Stimulated activated naive B cell treated with anti-CD40 and anti-IgM and Interleukin-4, amounts not matched to agents 10 μg/mL and 1 μg/mL and 100 μg/mL, for 72 hours (primary cell): ENCODE measurements at regions not wholly inside any gene's neighbourhood (a gene's known extent, or its start where the extent isn't known, plus 50 kb on each side); places are given as distances from the start of the nearest gene placed in this dataset.

Source experiments
- ATAC-seq, 2 donors: fragments of 150-1000 bp; cut with Tn5 transposase; replicated peaks; 2 replicates each; pipeline ENCODE4 v1.10.0; 2021; ENCODE audit warnings: moderate library complexity in 1 of 2
- DNase-seq: peaks from one replicate; pipeline ENCODE4 v3.0.0; 2021
- H3K27ac Mint-ChIP-seq: one replicate; pipeline ENCODE4 v1.8.0; 2022; ENCODE audit warnings: mild to moderate bottlenecking, mixed read lengths
- H3K27me3 Mint-ChIP-seq, 2 donors: one replicate each; pipeline ENCODE4 v1.8.0; 2022; ENCODE audit warnings: mixed read lengths in 2 of 2
- H3K36me3 Mint-ChIP-seq, 2 donors: one replicate each; pipeline ENCODE4 v1.8.0; 2022; ENCODE audit warnings: mixed read lengths in 2 of 2, mild to moderate bottlenecking in 1 of 2
- H3K4me1 Mint-ChIP-seq, 2 donors: one replicate each; pipeline ENCODE4 v1.8.0; 2022; ENCODE audit warnings: mixed read lengths in 2 of 2, mild to moderate bottlenecking in 1 of 2
- H3K4me3 Mint-ChIP-seq, 2 donors: one replicate each; pipeline ENCODE4 v1.8.0; 2022; ENCODE audit warnings: mild to moderate bottlenecking in 2 of 2, mixed read lengths in 2 of 2, moderate library complexity in 1 of 2
- H3K9me3 Mint-ChIP-seq, 2 donors: one replicate each; pipeline ENCODE4 v1.8.0; 2022; ENCODE audit warnings: mixed read lengths in 2 of 2, mild to moderate bottlenecking in 1 of 2

- H3K27me3 Mint-ChIP-seq: no peaks in the 10 kb centered on the region
- no peaks in the 10 kb centered on the region for H3K9me3 Mint-ChIP-seq
- no peaks in the 10 kb centered on the region for H3K36me3 Mint-ChIP-seq
- H3K4me1 Mint-ChIP-seq: no peaks in the 10 kb centered on the region
- H3K27ac Mint-ChIP-seq: no peak overlapping the region
- no peak for ATAC-seq
- no peak overlapping the region for H3K4me3 Mint-ChIP-seq
- DNase-seq: no peak
Observed at GRCh38 chr2:146143971-146144370, 1624.1 kb upstream of the ZEB2 start.

GRCh38 chr2:146138820-146139219, 1618.9 kb upstream of the ZEB2 start:
- DNase-seq: no peak
- no peak overlapping the region for H3K27ac Mint-ChIP-seq
- no peak overlapping the region for H3K4me3 Mint-ChIP-seq
- no peaks in the 10 kb centered on the region for H3K27me3 Mint-ChIP-seq
- ATAC-seq: no peak
- H3K4me1 Mint-ChIP-seq: no peaks in the 10 kb centered on the region
- H3K36me3 Mint-ChIP-seq: no peaks in the 10 kb centered on the region
- peaks cover 0 to 3% of the 10 kb centered on the region in 2 donors for H3K9me3 Mint-ChIP-seq

GRCh38 chr2:146135245-146135644, 1615.3 kb upstream of the ZEB2 start:
- H3K36me3 Mint-ChIP-seq: no peaks in the 10 kb centered on the region
- ATAC-seq: no peak

GRCh38 chr2:146131785-146132184, 1611.9 kb upstream of the ZEB2 start:
- Mint-ChIP-seq H3K9me3 (peaks cover 0 to 2% of the 10 kb centered on the region in 2 donors), H3K36me3 (no peaks in the 10 kb centered on the region), H3K4me3 (no peak overlapping the region), H3K27me3 (no peaks in the 10 kb centered on the region), H3K4me1 (no peaks in the 10 kb centered on the region), H3K27ac (no peak overlapping the region)
- DNase-seq: no peak
- no peak for ATAC-seq

More at GRCh38 chr2:146135245-146135644, 1615.3 kb upstream of the ZEB2 start:
- no peak for DNase-seq
- no peaks in the 10 kb centered on the region for H3K4me1 Mint-ChIP-seq
- no peaks in the 10 kb centered on the region for H3K27me3 Mint-ChIP-seq
- H3K9me3 Mint-ChIP-seq: peaks cover 0 to 4% of the 10 kb centered on the region in 2 donors
- H3K27ac Mint-ChIP-seq: no peak overlapping the region
- H3K4me3 Mint-ChIP-seq: no peak overlapping the region

GRCh38 chr2:146131048-146131447, 1611.1 kb upstream of the ZEB2 start:
- Mint-ChIP-seq H3K27me3 (no peaks in the 10 kb centered on the region), H3K27ac (no peak overlapping the region), H3K4me1 (no peaks in the 10 kb centered on the region), H3K9me3 (peaks cover 0 to 2% of the 10 kb centered on the region in 2 donors), H3K4me3 (no peak overlapping the region), H3K36me3 (no peaks in the 10 kb centered on the region)
- DNase-seq (no peak), ATAC-seq (no peak)

GRCh38 chr2:146130290-146130689, 1610.4 kb upstream of the ZEB2 start:
- H3K4me3 Mint-ChIP-seq: no peak overlapping the region
- H3K36me3 Mint-ChIP-seq: no peaks in the 10 kb centered on the region
- no peak overlapping the region for H3K27ac Mint-ChIP-seq
- no peaks in the 10 kb centered on the region for H3K4me1 Mint-ChIP-seq
- DNase-seq: no peak
- no peaks in the 10 kb centered on the region for H3K27me3 Mint-ChIP-seq
- peaks cover 0 to 2% of the 10 kb centered on the region in 2 donors for H3K9me3 Mint-ChIP-seq
- ATAC-seq: no peak

- DNase-seq: no peak
- Mint-ChIP-seq H3K27ac (no peak overlapping the region), H3K36me3 (no peaks in the 10 kb centered on the region), H3K4me1 (no peaks in the 10 kb centered on the region), H3K4me3 (no peak overlapping the region), H3K27me3 (no peaks in the 10 kb centered on the region), H3K9me3 (peaks cover 0 to 2% of the 10 kb centered on the region in 2 donors)
- no peak for ATAC-seq
Observed at GRCh38 chr2:146129231-146129630, 1609.3 kb upstream of the ZEB2 start.

GRCh38 chr2:146128216-146128615, 1608.3 kb upstream of the ZEB2 start:
- DNase-seq: no peak
- Mint-ChIP-seq H3K27ac (no peak overlapping the region), H3K36me3 (no peaks in the 10 kb centered on the region), H3K4me3 (no peak overlapping the region), H3K4me1 (no peaks in the 10 kb centered on the region), H3K27me3 (no peaks in the 10 kb centered on the region), H3K9me3 (peaks cover 0 to 2% of the 10 kb centered on the region in 2 donors)
- ATAC-seq: no peak

- H3K36me3 Mint-ChIP-seq: no peaks in the 10 kb centered on the region
- H3K9me3 Mint-ChIP-seq: no peaks in the 10 kb centered on the region
- ATAC-seq: no peak
- no peaks in the 10 kb centered on the region for H3K4me1 Mint-ChIP-seq
- no peak overlapping the region for H3K27ac Mint-ChIP-seq
- no peak for DNase-seq
- no peak overlapping the region for H3K4me3 Mint-ChIP-seq
- H3K27me3 Mint-ChIP-seq: no peaks in the 10 kb centered on the region
Observed at GRCh38 chr2:146125551-146125950, 1605.6 kb upstream of the ZEB2 start.

GRCh38 chr2:146124741-146125140, 1604.8 kb upstream of the ZEB2 start:
- no peak overlapping the region for H3K27ac Mint-ChIP-seq
- no peaks in the 10 kb centered on the region for H3K27me3 Mint-ChIP-seq
- no peaks in the 10 kb centered on the region for H3K4me1 Mint-ChIP-seq
- no peaks in the 10 kb centered on the region for H3K36me3 Mint-ChIP-seq
- no peak for ATAC-seq
- DNase-seq: no peak
- no peak overlapping the region for H3K4me3 Mint-ChIP-seq
- H3K9me3 Mint-ChIP-seq: no peaks in the 10 kb centered on the region

- no peaks in the 10 kb centered on the region for H3K27me3 Mint-ChIP-seq
- no peak for DNase-seq
Observed at GRCh38 chr2:146123714-146124113, 1603.8 kb upstream of the ZEB2 start.

GRCh38 chr2:146123256-146123655, 1603.3 kb upstream of the ZEB2 start:
- Mint-ChIP-seq H3K27me3 (no peaks in the 10 kb centered on the region), H3K4me3 (no peak overlapping the region), H3K4me1 (no peaks in the 10 kb centered on the region), H3K27ac (no peak overlapping the region), H3K36me3 (no peaks in the 10 kb centered on the region), H3K9me3 (no peaks in the 10 kb centered on the region)
- ATAC-seq (no peak), DNase-seq (no peak)

More at GRCh38 chr2:146123714-146124113, 1603.8 kb upstream of the ZEB2 start:
- H3K4me3 Mint-ChIP-seq: no peak overlapping the region
- ATAC-seq: no peak
- H3K36me3 Mint-ChIP-seq: no peaks in the 10 kb centered on the region
- no peaks in the 10 kb centered on the region for H3K9me3 Mint-ChIP-seq
- no peaks in the 10 kb centered on the region for H3K4me1 Mint-ChIP-seq
- no peak overlapping the region for H3K27ac Mint-ChIP-seq

- Mint-ChIP-seq H3K4me1 (no peaks in the 10 kb centered on the region), H3K27me3 (no peaks in the 10 kb centered on the region), H3K27ac (no peak overlapping the region), H3K36me3 (no peaks in the 10 kb centered on the region), H3K4me3 (no peak overlapping the region), H3K9me3 (no peaks in the 10 kb centered on the region)
- ATAC-seq (no peak), DNase-seq (no peak)
Observed at GRCh38 chr2:146119586-146119985, 1599.7 kb upstream of the ZEB2 start.

GRCh38 chr2:146108993-146109392, 1589.1 kb upstream of the ZEB2 start:
- Mint-ChIP-seq H3K36me3 (no peaks in the 10 kb centered on the region), H3K27ac (no peak overlapping the region), H3K4me3 (no peak overlapping the region), H3K4me1 (no peaks in the 10 kb centered on the region), H3K9me3 (no peaks in the 10 kb centered on the region), H3K27me3 (no peaks in the 10 kb centered on the region)
- ATAC-seq: no peak
- DNase-seq: no peak

- Mint-ChIP-seq H3K9me3 (peaks cover 22 to 26% of the 10 kb centered on the region in 2 donors), H3K27me3 (no peaks in the 10 kb centered on the region), H3K4me1 (no peaks in the 10 kb centered on the region), H3K4me3 (no peak overlapping the region), H3K27ac (no peak overlapping the region), H3K36me3 (no peaks in the 10 kb centered on the region)
- DNase-seq (no peak), ATAC-seq (no peak)
Observed at GRCh38 chr2:146094185-146094584, 1574.3 kb upstream of the ZEB2 start.

GRCh38 chr2:146081459-146081858, 1561.5 kb upstream of the ZEB2 start:
- DNase-seq: no peak
- ATAC-seq: no peak
- Mint-ChIP-seq H3K36me3 (no peaks in the 10 kb centered on the region), H3K4me1 (no peaks in the 10 kb centered on the region), H3K9me3 (peaks cover 0 to 2% of the 10 kb centered on the region in 2 donors), H3K4me3 (no peak overlapping the region), H3K27ac (no peak overlapping the region), H3K27me3 (no peaks in the 10 kb centered on the region)
